ENCODE measurements at regions not wholly inside any gene's neighbourhood (a gene's known extent, or its start where the extent isn't known, plus 50 kb on each side); places are given as distances from the start of the nearest gene placed in this dataset.
"Not testable (repeated sequence)": the region's sequence is repeated elsewhere in the genome, so short reads cannot be mapped to it uniquely, and the experiment has no call there.

DNA sequence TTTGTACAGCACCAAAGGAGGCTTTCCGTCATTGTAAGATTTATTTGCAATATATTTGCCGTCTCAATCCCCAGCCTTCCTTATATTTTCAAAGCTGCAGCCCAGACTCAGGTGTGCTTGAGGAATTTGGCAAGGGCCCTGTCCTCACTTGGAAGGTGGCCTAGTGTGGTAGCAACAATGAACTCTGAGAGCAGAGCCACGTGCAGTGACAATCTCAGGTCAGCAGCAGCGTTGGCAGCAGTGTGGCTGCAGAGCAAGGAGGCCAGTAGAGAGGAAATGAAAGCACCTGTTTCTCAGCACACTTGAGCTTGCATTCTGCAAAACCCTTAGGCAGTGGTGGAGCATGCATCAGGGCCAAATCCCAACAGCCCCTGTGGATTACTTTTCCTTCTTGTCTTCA is 613.5 kb downstream of the RBFOX1 start:
- no peak for DNase-seq

DNA sequence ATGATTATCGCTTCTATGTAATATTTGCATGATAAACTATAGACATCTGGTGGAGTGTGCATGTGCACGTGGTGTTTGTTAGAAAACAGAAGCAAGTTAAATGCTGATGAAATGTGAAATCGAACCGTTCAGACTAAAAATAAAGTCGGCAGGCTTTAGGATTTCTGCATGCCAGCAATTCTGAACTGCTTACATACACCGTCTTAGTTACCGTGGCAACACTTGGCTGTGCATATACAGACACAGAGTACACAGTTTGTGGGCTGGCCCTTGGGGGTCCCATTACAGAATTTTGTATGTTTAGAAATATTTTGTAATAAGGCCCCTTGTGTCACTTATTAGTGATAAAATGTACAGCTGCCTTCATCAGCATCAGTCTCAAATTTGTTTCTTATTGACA is 605.5 kb downstream of the RBFOX1 start:
- DNase-seq = no peak

DNA sequence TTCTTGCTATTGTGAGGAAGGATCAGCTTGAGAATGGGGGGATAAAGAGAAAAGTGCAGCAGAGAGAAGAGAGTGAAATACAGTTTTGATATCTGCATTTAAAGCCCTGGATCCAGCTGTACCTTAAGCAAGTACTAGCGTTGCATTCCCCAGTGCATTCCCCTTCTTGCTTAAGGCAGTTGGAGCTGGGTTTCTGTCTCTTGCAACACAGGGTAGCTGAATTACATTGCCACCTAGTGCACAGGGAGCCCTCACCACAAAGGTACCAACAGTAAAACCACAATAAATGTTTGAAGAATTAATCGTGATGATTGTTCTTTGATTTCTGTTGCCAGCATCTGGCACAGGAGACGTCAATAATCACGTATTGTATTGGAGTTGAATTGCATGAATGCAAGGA is 588.7 kb downstream of the RBFOX1 start:
- no peak for DNase-seq

DNA sequence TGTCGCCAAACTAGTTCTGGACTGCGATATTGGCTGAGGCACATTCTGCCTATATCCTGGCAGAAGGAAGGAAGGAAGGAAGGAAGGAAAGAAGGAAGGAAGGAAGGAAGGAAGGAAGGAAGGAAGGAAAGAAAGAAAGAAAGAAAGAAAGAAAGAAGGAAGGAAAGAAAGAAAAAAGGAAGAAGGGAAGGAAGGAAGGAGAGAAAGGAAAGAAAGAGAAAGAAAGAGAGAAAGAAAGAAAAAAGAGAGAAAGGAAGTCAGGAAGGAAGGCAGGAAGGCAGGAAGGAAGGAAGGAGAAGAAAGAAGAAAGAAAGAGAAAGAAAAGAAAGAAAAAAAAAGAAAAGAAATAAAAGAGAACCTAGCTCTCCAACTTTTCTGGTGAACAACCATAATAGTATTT is 587.1 kb downstream of the RBFOX1 start:
- no peak for DNase-seq

DNA sequence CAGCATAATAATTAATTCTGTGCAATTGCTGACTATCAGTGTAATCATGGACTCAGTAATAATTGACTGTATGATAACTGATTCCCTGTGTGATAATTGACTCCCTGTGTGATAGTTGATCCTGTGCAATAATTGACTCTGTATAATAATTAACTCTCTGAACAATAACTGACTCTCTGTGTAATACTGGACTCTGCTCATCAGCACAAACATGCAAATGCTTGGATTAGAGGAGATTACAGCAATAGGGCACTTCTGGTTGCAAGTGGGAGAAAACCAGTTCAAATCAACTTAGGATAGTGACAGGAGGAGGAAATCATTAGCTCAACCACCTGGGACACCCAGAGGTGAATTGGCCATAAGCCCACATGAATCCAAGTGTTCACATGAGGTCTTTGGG is 582.1 kb downstream of the RBFOX1 start:
- no peak for DNase-seq

DNA sequence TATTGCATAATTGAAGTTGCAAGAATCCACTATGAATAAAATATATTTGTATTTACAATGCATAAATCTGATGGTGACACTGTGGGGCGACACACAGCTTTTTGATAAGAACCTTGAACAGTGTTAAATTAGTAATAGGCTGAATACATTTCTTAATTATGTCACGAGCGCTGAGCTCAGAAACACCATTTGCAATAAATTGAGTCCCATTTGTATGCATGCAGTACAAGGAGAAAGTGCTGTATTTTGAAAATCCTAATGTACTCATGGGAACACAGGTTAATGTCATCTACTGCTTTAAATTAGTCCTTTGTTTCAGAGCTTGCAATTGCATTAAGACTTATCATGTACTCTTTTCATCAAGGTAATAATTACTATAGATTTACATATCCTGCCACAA is 579.5 kb downstream of the RBFOX1 start:
- no peak for DNase-seq

DNA sequence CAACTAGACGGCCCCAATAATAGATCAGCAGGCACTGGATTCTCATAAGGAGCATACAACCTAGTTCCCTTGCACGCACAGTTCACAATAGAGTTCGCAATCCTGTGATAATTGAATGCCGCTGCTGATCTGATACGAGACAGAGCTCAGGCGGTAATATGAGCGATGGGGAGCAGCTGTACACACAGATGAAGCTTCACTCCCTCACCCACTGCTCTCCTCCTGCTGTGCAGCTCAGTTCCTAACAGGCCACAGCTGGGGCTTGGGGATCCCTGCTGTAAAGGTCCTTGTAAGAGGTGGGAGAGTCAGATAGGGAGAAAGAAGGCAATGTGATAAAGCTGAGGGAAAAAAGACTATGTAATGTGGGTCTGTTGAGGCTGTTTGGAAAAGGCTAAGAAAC is 577.5 kb downstream of the RBFOX1 start:
- DNase-seq = no peak

DNA sequence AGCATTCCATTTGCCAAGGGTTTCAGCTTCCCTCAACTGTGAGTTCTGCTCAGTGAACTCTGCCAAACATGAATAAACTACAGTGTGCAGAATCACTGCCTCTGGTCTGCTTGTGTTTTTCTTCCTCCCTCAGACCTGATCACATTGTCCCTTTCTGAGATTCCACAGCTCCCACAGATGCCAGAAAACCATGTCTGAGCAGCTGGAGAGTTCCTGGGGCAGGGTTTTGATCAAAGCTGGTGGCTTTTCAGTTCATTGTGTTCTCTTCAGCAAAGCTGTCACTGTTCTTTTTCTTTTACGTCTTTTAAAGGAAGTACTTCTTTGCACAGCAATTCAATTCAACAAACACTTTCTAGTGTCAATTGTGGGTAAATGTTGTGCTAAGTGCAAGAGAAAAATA is 555.8 kb downstream of the RBFOX1 start:
- no peak for DNase-seq

DNA sequence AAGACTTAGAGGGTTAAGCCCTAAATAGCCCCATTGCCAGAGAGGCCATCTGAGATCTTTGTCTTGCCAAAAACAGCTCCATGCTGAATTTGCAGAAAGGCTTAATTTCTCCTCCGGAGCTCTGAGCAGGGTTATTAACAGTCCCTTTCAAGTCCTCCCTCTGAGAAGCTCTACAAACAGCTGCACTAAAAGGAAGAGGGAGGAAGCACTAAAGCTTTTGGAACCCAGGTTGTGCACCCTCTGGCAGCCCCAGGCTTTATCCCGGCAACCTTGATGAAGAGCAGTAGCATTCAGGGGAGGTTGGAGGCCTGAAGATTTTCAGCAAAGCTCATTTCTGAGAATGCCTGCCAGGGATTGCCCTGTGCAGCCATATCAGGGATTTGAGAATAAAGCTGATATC is 554.7 kb downstream of the RBFOX1 start:
- no peak for DNase-seq

DNA sequence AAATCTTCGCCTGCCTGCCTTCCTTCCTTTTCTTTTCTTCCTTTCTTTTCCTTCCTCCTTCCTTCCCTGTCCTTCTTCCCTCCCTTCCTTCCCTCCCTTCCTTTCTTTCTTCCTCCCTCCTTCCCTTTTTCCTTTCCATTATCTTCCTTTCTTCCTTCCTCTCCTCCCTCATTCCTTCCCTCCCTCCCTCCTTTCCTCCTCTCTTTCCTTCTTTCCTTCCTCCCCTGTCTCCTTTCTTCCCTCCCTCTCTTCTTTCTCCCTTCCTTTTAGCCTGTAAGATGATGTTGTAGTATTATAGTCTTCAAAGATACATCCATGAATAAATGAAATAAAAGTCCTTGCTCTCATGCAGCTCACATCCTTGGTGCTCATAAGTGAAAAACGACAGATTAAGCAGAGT is 539.3 kb downstream of the RBFOX1 start:
- no peak for DNase-seq

DNA sequence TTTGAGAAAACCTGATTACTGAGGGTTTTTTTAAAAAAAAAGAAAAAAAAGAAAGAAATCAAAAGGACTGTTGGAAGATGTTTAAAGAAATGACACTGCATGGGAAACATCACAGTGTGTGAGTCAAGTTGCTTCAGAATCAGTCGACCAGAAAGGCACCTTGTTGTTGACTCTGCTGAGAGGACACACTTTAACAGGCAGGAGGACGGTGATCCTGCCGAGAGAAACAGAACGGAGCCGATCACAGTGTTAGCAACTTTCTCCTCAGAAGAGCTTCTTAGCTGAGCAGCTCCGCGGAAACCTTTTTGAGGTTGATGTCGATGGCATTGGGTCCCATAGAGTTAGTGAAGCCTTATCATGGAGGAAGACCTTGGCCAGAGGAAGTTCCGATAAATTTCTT is 538.7 kb downstream of the RBFOX1 start:
- DNase-seq = no peak

DNA sequence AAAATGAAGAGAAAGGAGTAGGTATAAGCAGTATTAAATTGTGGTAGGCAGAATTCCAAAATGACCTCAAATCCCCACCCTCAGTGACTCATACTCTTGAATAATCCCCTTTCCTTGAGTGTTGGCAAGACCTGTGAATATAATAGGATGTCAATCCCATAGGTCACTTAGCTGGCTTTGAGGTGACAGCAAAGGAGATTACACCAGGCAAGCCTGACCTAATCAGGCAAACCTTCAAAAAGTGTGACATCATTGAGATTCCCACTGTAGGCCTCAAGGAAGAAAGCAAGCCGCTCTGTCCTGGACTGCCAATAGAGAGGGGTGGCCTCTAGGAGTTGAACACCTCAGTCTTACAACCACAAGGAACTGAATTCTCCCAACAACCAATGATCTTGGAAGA is 535.2 kb downstream of the RBFOX1 start:
- no peak for DNase-seq

DNA sequence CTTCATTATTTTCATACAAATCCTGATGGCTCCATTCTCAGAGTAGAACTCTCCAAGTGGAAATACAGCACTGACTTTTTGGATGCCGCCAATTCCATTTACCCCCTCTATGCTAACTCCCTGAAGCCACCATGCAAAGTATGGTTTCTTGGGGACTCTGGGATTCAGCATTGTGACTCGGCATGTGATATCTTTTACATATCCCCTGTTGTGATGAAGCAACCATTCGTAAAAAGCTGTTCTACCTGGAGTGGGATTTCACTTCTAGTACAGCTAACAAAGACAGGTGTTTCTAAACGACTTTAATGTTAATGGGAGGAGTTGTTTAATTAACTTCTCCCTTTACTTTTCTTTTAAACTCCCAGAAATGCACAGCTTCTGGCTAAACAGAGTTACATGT is 533.5 kb downstream of the RBFOX1 start:
- DNase-seq = no peak

DNA sequence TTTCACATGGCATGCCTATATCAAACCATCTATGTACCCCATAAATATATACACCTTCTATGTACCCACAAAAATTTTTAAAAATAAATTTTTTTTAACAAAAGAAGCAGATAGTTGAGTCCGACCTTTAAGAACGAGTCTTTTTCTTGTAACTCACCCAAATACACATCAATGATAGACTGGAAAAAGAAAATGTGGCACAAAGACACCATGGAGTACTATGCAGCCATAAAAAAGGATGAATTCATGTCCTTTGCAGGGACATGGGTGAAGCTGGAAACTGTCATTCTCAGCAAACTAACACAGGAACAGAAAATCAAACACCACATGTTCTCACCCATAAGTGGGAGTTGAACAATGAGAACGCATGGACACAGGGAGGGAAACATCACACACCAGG is 532.7 kb downstream of the RBFOX1 start:
- not testable (repeated sequence) for DNase-seq

DNA sequence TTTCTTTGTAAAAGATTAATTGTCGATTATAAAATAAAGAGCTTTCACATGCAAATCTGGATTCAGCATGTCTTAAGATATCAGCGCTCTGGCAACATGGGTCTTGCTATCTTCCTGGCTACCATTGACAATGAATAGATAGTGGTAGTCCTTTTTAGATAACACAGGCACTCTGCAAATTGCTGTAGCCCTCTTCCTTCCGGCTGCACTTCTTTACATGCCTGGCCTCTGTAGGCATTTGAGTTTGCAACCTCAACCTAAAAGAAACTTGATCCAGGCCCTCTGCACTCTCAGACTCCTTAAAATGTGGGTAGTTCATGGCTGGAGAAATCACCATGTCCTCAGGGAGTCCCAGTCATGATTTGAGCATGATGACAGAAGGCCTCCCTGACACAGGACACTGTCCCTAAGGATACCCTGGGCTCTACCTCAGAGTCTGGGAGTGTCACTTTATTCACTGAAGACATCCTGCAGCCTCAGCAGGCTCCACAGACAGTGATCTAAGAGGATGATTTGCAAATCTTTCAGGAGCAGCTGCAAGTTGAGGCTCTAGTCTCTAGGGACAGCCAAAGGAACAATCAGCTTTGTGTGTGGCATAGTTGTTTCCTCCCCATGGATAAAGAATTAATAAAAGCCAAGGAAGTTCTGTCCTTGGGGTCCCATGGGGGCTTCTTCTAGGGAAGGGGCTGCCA is 529.4 kb downstream of the RBFOX1 start:
- DNase-seq = no peak

DNA sequence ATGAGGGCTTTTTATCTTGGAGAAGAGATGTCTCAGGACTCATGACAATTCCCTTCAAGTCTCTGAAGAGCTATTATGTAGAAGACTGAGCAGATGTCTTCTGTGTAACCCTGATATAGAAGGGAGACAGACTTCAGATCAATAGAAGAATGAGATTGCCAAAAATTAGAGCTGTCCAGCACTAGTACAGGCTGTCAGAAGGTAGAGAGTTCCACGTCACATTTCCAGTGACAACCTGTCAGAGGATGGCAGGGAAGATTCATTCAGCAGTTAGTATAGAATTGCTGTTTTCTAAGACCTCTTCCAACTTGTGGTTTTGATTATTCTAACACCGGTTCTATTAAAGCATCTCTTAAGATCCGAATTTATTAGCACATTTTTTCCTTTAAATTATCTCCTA is 520.6 kb downstream of the RBFOX1 start:
- no peak for DNase-seq

DNA sequence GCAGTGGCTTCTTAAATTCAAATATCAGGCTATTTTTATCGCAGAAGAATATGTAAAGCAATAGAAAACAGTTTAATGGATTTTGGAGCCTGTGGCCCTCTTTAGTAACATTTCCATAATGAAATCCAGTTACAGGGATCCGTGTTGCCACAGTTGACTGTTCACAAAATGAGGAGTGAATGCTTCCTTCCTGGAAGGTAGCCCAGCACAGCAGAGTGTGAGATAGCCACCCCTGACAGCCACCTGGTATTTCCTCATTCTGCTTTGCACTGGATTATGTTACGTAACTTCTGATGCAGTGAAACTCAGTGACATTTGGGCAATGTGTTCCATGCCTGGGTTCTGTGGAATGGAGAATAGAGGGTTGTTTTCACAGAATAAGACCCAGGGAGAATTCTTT is 517.2 kb downstream of the RBFOX1 start:
- DNase-seq = no peak

DNA sequence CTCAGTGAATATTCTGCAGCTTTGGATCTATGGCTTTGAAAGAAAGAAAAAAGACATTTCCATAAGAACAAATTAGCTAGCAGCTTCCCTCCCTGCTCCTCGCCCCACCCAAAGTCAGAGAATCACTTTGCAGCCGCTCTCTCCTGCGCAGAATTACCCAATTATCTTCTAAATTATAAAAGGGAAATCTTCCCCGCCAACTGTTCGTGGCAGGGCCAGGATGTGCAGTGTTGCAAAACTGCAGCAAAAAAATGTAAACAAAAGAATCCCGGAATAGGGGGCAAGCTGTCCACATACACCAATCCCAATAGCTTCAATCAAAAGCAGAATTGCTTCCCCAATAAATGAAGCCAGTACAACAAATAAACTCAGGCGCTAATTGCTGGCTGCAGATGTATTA is 510.6 kb downstream of the RBFOX1 start:
- no peak for DNase-seq

DNA sequence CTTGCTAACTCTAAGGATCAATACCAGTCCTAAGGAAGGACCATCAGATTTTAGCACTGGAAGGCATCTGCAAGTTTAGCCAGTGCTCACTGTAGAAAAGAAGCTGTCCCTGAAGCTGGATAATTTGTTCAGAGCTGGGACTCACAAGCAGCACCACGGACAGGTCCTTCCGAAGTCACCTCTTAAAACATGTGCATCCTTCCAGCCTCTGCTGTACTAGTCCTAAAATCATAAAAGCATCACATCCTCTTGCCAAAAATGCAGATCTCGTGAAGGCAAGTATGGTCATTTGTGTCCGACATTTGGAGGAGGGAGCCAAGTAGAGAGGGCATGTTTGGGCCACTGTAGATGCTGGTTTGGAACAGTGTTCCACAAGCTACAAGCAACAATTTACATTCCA is 506.9 kb downstream of the RBFOX1 start:
- DNase-seq = no peak

DNA sequence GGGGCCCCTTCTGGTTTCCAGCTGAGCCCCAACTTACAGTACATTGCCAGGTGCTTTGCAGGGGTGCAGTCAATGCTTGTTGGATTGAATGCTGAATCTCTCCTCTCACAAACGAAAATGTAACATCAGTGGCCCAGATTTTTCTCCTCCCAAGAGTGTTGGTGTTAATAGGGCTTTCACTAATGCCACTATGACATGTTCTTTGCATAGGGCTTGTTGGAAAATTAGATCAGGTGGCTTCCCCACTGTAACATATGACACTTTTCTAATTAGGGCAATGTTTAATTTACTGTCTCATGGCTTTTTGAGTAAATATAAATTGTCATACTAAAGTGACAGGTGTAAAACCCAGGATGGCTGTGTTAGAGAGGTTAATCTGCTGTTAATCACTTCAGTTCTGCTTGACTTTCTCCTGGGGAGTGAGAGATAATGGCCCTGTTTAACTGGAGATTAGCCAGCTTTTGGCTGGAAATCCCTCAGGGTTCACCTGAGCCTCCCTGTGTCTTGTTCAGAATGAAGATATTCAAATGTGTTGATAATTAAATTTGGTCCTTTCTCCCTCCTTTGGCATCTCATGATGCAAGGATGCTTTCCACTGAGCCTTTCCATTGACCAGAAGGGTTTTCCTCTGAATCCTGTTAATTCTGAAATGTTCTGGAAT is 502.3 kb downstream of the RBFOX1 start:
- no peak for DNase-seq

DNA sequence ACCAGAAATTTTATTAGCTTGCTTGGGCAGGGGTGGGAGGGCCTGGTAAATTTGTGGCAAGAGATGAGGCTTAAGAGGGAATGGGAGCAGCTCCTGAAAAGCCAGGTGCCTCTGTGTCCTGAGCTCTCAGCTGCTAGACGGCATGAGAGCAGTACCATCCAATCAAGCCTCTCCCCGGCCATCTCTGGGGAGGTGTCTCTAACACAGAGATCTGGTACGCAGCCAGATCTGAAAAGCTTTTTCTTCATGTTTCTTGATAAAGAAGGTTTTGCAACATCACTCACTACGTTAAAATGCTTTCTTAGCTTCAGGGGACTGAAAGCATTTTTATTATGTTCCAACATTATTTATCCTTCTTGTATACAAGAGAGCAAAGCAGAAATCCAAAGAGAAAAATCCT is 488.2 kb downstream of the RBFOX1 start:
- DNase-seq = no peak

DNA sequence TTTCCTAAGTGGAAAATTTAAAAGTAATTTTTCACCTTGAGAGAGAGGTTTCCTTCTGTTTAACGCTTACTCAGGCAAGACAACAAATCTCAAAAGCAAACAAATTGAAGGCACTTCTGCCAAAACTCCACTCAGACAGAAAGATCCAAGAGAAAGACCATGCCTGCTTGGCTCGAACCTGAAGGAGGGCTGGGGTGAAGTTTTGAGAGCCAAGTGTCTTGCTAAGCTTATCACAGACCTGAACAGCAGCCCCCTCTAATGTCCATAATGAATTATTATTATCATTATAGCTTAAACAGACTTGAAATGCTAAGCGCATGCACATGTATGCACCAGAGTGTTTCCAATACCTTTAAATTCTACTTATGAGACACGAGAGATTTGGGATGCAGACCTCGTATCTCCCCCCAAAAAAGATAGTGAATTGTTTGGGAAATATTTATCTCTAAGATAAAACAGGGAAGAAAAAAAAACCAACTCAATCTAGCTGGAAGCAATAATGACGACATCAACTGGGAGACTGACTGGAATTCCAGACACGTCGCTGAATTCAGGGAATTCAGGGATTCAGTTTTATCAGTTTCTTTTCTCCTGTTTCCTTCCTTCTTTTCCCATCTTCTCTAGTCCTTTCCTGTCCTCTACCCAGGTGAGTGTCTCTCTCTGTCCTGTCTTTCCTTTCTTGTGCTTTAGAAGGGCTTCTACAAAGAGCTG is 473.2 kb downstream of the RBFOX1 start:
- DNase-seq = no peak

DNA sequence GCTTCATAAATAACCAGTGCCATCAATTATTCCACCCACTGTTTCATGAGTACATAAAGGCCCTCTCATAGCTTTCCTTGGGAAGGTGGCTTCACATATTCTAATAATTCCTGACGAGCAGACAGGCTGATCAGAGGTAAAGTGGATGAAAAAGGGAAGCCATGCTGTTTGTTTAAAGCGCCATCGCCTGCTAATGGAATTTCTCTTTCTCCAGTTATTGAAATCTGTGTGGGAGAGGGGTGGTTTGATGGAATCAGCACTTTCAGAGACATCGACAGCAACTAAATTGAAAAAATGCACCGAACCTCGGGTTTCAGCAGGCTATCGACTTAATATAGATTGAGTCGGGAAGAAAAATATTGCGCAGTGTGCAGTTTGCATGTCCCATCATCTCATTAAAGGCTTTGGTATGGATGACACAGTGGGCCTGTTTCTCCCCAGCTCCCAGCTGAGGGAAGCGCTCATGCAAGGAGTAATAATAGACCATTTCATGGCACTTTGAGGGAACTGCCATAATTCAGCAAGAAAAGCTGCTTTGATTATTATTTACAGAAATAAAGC is 472.1 kb downstream of the RBFOX1 start:
- DNase-seq = no peak

DNA sequence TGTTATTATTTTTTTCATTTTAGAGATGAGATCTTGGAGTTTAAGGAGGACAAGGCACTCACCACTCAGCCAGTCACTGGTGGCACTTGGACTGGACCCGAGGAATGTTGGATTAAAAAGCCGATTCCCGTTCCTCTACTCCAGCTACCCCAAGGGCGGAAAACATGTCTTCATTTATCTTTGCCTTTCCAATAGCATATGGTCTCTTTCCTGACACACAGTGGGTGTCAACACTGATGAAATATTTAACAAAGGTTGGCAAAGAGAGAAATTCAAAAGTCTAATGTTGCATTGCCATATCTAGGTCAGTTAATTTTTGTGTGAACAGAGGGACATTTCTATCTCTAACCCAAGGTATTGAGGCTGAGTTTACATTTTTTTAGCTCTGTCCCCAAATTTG is 459.7 kb downstream of the RBFOX1 start:
- no peak for DNase-seq
